ENCODE measurements at regions not wholly inside any gene's neighbourhood (a gene's known extent, or its start where the extent isn't known, plus 50 kb on each side); places are given as distances from the start of the nearest gene placed in this dataset.

DNA sequence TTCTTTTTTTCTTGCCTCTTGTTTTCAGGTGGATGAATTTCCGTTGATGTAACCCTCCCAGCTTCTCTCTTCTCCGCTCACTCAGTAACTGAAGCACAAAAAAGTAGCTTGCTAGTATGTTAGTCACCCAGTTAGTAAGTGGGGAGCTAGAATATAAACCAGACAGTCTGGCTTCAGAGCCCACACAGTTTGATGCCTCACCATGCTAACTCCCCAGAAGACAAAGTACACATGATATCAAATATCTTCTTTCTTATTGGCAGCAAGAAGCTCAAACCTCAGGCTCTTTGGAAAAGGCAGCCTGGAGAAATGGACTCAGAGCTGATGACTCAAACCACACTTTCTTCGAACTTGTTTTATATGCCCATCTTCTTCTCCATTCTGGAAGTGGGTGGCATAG lies 187.5 kb upstream of the PLXNA2 start:
- TF ChIP-seq ZFX (IDR thresholded peaks at IDR 0.05; ENCODE audit: borderline replicate concordance), result no peak
- no peak for TF ChIP-seq CTCF (IDR thresholded peaks at IDR 0.05)
- no peak overlapping the region for H3K27ac ChIP-seq

- no peak overlapping the region for H3K27ac ChIP-seq
Observed at GRCh38 chr1:208432346-208432745, 188.2 kb upstream of the PLXNA2 start.

GRCh38 chr1:208433086-208433485 lies 188.9 kb upstream of the PLXNA2 start:
- no peak for TF ChIP-seq CTCF (IDR thresholded peaks at IDR 0.05)
- TF ChIP-seq ZFX (IDR thresholded peaks at IDR 0.05; ENCODE audit: borderline replicate concordance), result no peak
- no peak overlapping the region for H3K27ac ChIP-seq

More at GRCh38 chr1:208432346-208432745, 188.2 kb upstream of the PLXNA2 start:
- no peak for TF ChIP-seq CTCF (IDR thresholded peaks at IDR 0.05)
- no peak for TF ChIP-seq ZFX (IDR thresholded peaks at IDR 0.05; ENCODE audit: borderline replicate concordance)

DNA sequence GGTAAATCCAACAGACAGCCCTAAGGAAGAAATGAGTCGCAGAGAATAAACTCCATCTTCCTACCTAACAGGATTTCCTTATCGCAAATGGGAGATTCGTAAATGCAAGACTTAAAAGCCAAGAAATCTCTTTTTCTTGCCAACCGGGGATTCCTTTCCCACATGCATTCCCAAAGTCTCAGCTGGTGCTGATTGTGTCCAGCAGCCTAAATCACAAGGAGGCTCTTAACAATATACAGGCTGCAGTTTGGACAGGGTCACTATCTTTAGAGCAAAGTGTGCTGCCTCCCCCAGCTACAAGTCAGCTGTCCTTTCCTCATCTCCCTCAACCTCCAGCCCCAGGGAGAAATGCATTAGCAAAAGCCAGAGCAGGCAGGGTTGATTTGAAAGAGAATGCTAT lies 189.8 kb upstream of the PLXNA2 start:
- no peak overlapping the region for H3K27ac ChIP-seq
- TF ChIP-seq CTCF (IDR thresholded peaks at IDR 0.05) (no peak), ZFX (IDR thresholded peaks at IDR 0.05; ENCODE audit: borderline replicate concordance) (no peak)

- no peak for TF ChIP-seq ZFX (IDR thresholded peaks at IDR 0.05; ENCODE audit: borderline replicate concordance)
- no peak for TF ChIP-seq CTCF (IDR thresholded peaks at IDR 0.05)
- no peak overlapping the region for H3K27ac ChIP-seq
Observed at GRCh38 chr1:208437401-208437800, 193.2 kb upstream of the PLXNA2 start.

- no peak overlapping the region for H3K27ac ChIP-seq
Observed at GRCh38 chr1:208438112-208438699, 194.0 kb upstream of the PLXNA2 start.

More at GRCh38 chr1:208438112-208438699, 194.0 kb upstream of the PLXNA2 start:
- TF ChIP-seq CTCF (IDR thresholded peaks at IDR 0.05) (no peak), ZFX (IDR thresholded peaks at IDR 0.05; ENCODE audit: borderline replicate concordance) (no peak)
